GM21786 (cell line): ENCODE measurements at regions not wholly inside any gene's neighbourhood (a gene's known extent, or its start where the extent isn't known, plus 50 kb on each side); places are given as distances from the start of the nearest gene placed in this dataset.

Source experiments
- ATAC-seq: cut with Tn5 transposase; IDR thresholded peaks from one replicate; pipeline ENCODE4 v1.9.1; 2021; ENCODE audit not compliant: unreplicated experiment

DNA sequence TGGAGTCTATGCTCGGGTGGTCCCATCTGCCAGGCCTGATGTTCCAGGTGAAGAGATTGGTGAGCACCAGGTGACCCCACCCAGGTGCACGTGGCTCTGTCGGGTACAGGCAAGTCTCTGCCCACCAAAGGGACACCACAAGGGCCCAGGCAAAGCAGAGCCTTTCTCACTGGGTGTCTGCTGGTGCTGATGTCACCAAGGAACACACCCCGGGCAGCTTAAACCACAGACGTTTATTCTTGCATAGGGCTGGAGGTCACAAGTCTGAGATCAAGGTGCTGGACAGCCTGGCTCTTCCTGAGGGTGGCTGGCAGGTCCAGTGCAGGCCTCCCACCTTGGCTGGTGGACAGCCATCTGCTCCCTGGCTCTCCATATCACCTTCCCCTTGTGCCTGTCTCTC is 100.7 kb upstream of the CD93 start:
- no peak for ATAC-seq

GRCh38 chr20:23180451-23180921 is 94.4 kb upstream of the CD93 start:
- no peak for ATAC-seq

DNA sequence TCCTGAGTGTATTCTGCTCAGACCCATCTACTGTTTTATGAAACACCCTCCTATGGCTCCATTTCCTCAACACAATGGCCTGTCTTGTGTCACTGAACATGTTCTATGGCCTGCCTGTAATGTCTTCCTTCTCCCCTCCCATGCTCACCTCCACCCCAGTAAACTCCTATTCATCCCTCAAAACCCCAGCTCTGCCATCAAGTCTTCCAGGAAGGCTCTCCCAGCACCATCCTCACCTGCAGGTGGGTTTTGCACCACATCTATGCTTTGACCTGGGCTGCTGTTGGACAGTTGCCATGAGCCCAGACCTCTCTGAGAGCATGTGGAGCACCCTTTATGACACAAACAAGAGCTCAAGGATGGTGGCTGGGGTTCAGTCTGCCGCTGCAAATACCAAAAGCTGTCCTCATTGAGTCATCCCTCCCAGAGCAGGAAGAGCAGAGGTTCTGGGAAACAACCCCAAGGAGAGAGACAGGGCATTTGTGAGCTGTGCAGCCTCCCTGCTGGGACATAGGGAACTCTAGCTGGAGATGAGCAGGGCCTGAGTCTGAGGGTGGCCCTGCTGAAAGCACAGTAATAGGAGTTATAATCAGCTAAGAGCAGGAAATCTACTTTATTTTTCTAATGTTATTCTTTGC is 93.8 kb upstream of the CD93 start:
- no peak for ATAC-seq

GRCh38 chr20:23178806-23179205 is 92.7 kb upstream of the CD93 start:
- no peak for ATAC-seq

- no peak for ATAC-seq
These were observed 88.7 kb upstream of the CD93 start for GRCh38 chr20:23174821-23175220.

DNA sequence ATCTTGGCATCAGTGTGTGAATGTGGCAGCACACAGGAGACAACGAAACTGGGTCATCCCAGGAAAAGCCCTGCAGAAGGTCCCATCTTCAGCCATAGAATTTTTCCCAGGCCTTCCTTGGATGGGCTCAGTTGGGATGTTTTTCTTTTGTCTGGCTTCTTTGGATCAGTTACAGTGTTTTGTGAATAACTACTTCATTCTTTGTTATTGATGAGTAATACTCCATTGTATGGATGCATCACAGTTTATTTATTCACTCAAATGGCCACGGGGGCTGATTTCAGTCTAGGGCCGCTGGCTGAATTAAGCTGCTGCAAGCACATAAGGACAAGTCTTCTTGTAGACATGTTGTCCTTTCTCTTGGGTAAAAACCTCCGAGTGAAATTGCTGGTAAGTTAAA is 81.3 kb upstream of the CD93 start:
- ATAC-seq = no peak

DNA sequence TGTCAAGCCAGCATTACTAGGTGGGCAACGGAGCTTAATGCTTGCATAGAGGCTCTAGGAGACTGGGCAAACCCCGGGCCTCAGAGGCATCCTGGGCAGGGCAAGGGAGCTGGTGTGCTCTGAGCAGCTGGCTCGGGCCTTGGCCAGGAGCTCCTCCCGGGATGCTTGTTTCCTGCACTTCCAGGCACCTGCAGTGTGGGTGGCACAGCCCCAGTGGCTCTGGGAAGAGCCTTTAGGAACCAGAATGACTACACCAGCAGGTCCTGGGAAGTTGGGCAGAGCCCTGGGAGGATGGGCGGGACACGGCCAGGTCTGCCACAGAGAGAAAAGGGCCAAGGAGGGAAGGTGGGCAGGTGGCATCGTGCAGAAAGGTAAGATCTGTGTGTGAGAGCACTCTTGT is 80.4 kb upstream of the CD93 start:
- ATAC-seq = no peak

- ATAC-seq = no peak
These were observed 79.8 kb upstream of the CD93 start for GRCh38 chr20:23165964-23166363.

- ATAC-seq = no peak
These were observed 79.2 kb upstream of the CD93 start for GRCh38 chr20:23165307-23165750.

DNA sequence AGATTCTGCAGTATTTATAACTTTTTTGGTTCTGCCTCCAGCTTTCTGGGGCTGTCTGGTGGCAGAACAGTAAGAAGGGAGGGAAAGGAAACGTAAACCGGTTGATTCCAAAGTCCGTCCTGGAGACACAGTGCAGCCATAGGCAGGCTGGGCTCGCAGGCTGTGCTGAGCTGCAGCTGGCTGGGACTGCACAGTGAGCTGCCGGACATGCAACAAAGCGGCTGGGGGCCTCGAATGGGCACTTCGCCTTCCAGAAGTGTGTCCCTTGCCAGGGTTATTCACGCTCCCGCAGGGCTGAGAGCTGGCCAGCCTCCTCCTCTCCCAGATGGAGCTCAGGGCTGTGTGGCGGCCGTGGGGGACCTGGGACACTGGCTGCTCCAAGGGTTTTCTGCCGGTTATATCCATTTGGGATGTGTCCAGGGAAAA is 78.1 kb upstream of the CD93 start:
- no peak for ATAC-seq

- no peak for ATAC-seq
These were observed 77.4 kb upstream of the CD93 start for GRCh38 chr20:23163562-23163961.

- no peak for ATAC-seq
These were observed 76.8 kb upstream of the CD93 start for GRCh38 chr20:23162887-23163286.

GRCh38 chr20:23161968-23162696 is 76.0 kb upstream of the CD93 start:
- ATAC-seq = no peak

GRCh38 chr20:23161244-23161891 is 75.2 kb upstream of the CD93 start:
- ATAC-seq = no peak

GRCh38 chr20:23160536-23161243 is 74.6 kb upstream of the CD93 start:
- no peak for ATAC-seq

GRCh38 chr20:23159947-23160318 is 73.8 kb upstream of the CD93 start:
- no peak for ATAC-seq

- ATAC-seq = no peak
These were observed 73.3 kb upstream of the CD93 start for GRCh38 chr20:23159256-23159946.

- no peak for ATAC-seq
These were observed 71.6 kb upstream of the CD93 start for GRCh38 chr20:23157734-23158133.

GRCh38 chr20:23156842-23157423 is 70.8 kb upstream of the CD93 start:
- no peak for ATAC-seq

DNA sequence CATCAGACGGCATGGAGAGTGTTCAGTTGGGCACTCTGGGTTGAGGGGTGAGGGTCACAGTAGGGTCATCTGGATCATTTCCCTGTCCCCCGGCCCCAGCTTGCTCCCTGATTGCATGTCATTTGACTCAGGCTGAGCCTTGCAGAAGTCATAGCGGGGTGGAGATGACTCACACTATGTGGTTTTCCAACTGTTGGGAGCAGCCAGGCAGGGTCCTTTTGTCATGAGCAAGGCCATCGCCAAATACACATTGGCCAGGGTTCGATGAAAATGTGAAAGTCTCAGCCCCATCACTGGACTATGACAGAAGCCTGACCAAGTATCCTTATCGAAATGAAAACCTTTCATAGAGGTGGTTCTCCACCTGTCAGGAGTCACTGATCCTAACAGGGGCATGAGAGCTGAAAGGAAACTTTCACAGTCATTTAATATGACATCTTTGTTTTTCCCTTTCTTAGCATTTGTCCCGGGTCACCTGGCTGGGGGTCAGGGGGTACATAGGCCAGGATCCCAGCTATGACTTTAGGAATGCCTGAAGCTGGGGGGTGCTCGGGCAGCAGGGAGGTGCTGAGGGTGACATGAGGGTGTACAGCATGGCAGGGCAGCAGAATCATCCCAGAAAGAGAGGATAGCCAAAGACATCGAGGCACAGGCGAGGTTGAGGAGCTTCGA is 70.2 kb upstream of the CD93 start:
- no peak for ATAC-seq
